ENCODE measurements at regions not wholly inside any gene's neighbourhood (a gene's known extent, or its start where the extent isn't known, plus 50 kb on each side); places are given as distances from the start of the nearest gene placed in this dataset.

DNA sequence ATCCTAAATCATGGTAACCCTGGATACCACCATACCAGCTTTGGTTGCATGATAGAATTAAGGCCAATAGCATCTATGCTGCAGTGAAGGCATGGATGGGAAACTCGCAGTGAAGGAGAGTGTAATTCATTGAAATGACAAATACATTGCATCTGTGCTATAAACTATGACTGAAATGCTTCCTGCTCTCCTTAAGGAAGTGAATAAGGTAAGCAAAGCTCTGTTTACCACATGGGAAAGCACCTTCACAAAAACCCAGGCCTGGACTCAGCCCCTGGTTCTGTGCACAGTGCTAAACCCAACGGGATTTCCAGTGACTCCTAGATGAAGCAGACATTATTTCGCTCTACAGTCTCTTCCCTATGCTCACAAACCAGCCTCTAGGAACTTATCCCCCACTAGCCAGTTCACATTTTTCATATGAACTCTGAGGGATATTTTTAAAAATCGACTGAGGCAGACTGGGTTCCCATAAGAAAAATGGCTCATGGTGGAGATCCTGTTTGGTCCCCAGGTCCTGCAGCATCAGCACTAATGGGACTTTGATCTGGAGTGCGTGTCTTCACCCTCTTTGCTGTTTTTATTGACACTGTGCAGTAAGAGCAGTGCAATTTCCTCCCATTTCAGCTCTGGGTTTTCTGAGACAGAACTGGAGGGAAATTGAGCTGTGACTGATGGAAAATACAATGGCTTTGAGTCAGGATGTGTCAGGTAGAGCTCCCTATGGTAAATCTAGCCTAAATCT, 362.7 kb downstream of the SIPA1L2 start:
- TF ChIP-seq LEF1 (IDR thresholded peaks at IDR 0.05; ENCODE audit: borderline replicate concordance) (no peak), FOXM1 (IDR thresholded peaks at IDR 0.05; ENCODE audit: borderline replicate concordance) (no peak)
